ENCODE measurements at regions not wholly inside any gene's neighbourhood (a gene's known extent, or its start where the extent isn't known, plus 50 kb on each side); places are given as distances from the start of the nearest gene placed in this dataset.

DNA sequence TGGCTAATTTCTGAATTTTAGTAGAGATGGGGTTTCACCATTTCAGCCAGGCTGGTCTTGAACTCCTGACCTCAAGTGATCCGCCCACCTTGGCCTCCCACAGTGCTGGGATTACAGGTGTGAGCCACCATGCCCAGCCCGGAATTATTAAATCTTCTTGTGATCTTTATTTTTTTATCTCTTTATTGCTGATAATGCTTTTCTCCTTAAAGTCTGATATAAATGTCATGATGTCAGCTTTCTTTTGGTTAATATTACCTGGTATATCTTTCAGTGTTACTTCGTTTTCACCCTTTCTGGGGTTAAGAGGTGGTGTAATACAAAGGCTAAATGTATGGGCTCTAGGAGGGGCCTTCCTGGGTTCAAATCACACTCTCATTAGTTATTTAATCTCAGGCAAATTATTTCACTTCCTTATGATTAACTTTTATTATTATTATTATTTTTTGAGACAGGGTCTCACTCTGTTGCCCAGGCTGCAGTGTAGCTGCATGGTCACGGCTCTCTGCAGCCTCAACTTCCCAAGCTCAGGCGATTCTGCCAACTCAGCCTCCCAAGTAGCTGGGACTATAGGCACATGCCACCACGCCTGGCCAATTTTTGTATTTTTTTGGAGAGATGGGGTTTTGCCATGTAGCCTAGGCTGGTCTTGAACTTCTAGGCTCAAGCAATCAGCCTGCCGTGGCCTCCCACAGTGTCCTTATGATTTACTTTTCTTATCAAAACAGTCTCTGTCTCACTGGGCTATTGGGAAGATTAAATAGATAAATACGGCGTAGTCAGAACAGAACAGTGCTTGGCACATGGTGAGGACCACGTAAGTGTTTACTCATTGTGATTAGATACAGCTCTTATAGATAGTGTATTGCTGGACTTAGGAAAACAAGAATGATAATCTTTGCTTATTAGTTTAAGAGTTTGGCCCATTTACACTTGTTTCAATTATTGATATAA lies 216.5 kb downstream of the URB2 start (continued):
- TF ChIP-seq ZNF513 (tag by site-specific recombination; IDR thresholded peaks at IDR 0.05) = no peak
- no peak for TF ChIP-seq ZSCAN30 (tag by site-specific recombination; IDR thresholded peaks at IDR 0.05)
- no peak for TF ChIP-seq ZBTB6 (tag by site-specific recombination; IDR thresholded peaks at IDR 0.05)
- no peak for TF ChIP-seq ZNF157 (tag by site-specific recombination; IDR thresholded peaks at IDR 0.05)
- no peak for TF ChIP-seq ZNF112 (tag by site-specific recombination; IDR thresholded peaks at IDR 0.05)
- TF ChIP-seq ZNF37A (tag by site-specific recombination; IDR thresholded peaks at IDR 0.05) = no peak
- peak; percentile 69 for TF ChIP-seq ZNF843 (tag by site-specific recombination; IDR thresholded peaks at IDR 0.05)
- no peak for TF ChIP-seq ZNF501 (tag by site-specific recombination; IDR thresholded peaks at IDR 0.05)
- no peak for TF ChIP-seq ZNF677 (tag by site-specific recombination; IDR thresholded peaks at IDR 0.05)
- no peak for TF ChIP-seq ZNF239 (tag by site-specific recombination; IDR thresholded peaks at IDR 0.05)
- 0 out of 2 replicates have a peak, but pooled peaks have one; percentile 20 for TF ChIP-seq ZNF335 (tag by site-specific recombination; conservative IDR thresholded peaks at IDR 0.05)
- TF ChIP-seq, protein P1, sequence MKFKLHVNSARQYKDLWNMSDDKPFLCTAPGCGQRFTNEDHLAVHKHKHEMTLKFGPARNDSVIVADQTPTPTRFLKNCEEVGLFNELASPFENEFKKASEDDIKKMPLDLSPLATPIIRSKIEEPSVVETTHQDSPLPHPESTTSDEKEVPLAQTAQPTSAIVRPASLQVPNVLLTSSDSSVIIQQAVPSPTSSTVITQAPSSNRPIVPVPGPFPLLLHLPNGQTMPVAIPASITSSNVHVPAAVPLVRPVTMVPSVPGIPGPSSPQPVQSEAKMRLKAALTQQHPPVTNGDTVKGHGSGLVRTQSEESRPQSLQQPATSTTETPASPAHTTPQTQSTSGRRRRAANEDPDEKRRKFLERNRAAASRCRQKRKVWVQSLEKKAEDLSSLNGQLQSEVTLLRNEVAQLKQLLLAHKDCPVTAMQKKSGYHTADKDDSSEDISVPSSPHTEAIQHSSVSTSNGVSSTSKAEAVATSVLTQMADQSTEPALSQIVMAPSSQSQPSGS (tag by site-specific recombination; IDR thresholded peaks at IDR 0.05; ENCODE audit: low read depth) = no peak
- TF ChIP-seq, protein P2, sequence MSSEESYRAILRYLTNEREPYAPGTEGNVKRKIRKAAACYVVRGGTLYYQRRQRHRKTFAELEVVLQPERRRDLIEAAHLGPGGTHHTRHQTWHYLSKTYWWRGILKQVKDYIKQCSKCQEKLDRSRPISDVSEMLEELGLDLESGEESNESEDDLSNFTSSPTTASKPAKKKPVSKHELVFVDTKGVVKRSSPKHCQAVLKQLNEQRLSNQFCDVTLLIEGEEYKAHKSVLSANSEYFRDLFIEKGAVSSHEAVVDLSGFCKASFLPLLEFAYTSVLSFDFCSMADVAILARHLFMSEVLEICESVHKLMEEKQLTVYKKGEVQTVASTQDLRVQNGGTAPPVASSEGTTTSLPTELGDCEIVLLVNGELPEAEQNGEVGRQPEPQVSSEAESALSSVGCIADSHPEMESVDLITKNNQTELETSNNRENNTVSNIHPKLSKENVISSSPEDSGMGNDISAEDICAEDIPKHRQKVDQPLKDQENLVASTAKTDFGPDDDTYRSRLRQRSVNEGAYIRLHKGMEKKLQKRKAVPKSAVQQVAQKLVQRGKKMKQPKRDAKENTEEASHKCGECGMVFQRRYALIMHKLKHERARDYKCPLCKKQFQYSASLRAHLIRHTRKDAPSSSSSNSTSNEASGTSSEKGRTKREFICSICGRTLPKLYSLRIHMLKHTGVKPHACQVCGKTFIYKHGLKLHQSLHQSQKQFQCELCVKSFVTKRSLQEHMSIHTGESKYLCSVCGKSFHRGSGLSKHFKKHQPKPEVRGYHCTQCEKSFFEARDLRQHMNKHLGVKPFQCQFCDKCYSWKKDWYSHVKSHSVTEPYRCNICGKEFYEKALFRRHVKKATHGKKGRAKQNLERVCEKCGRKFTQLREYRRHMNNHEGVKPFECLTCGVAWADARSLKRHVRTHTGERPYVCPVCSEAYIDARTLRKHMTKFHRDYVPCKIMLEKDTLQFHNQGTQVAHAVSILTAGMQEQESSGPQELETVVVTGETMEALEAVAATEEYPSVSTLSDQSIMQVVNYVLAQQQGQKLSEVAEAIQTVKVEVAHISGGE (tag by site-specific recombination; conservative IDR thresholded peaks at IDR 0.05; ENCODE audit: low read depth) = no peak
- TF ChIP-seq GLI2 (tag by site-specific recombination; IDR thresholded peaks at IDR 0.05; ENCODE audit: borderline replicate concordance, low read depth) = 0 out of 2 replicates have a peak, but pooled peaks have one; percentile 17
- no peak for TF ChIP-seq ZNF510 (tag by site-specific recombination; IDR thresholded peaks at IDR 0.05; ENCODE audit: insufficient replicate concordance)
- TF ChIP-seq ZIC2 (tag by site-specific recombination; IDR thresholded peaks at IDR 0.05) = peak; percentile 39; the same call in 1 of the 2 replicates

DNA sequence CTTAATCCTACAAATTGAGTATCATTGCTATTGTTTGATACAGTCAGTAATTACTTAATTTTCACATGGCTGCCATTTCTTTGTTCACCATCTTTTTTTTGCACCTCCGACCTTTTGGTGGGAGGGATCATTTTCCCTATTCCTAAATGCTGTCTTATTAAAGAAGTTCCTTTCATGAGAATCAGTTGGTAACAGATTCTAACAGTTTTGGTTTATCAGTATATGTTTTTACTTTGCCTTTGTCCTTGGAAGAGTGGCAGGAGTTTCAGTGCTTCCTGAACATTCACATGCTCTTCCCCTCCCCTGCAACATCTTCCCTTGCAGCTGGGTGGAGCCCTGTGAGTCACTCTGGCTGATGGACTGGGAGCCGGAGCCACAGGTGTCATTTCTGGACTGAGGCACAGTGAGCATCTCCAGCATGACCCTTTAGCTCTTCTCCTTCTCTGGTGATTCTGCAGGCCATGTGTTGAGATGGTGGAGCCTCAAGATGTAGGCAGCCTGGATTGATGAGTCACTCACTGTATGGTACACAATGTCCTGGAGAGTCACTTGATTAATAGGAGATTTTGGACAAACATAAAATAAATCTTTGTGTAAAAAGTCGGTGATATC lies 217.7 kb downstream of the URB2 start:
- H3K4me3 ChIP-seq (ENCODE audit: low read depth, low read length) = no peak overlapping the region
- ChIA-PET CTCF (interaction anchor here (0.5 to 1.4 kb wide), 13 partner anchors 9 to 1343 kb away, joined by 3 to 9 read pairs (median 3); no protein-coding TSS in a partner anchor), POLR2A (no interaction called here)
- no peak overlapping the region for H3K27ac ChIP-seq (ENCODE audit: extremely low read depth, low read depth, low read length)
- no peaks in the 10 kb centered on the region for H3K36me3 ChIP-seq (ENCODE audit: control insufficient read depth in 2 of 2, insufficient read depth in 1 of 2, low read length in 2 of 2)
- H3K4me1 ChIP-seq (ENCODE audit: control insufficient read depth, insufficient read depth, low read length) = peaks cover 11% of the 10 kb centered on the region
- no peaks in the 10 kb centered on the region for H3K9me3 ChIP-seq (ENCODE audit: control insufficient read depth, insufficient read depth, low read depth, low read length)
- no peak for TF ChIP-seq ZNF335 (tag by site-specific recombination; conservative IDR thresholded peaks at IDR 0.05)
- no peak for TF ChIP-seq ZNF777 (tag by site-specific recombination; IDR thresholded peaks at IDR 0.05; ENCODE audit: borderline replicate concordance)
- no peak for TF ChIP-seq OVOL3 (tag by site-specific recombination; IDR thresholded peaks at IDR 0.05)
- TF ChIP-seq PRDM1 (tag by site-specific recombination; IDR thresholded peaks at IDR 0.05) = 0 out of 2 replicates have a peak, but pooled peaks have one; percentile 32
- TF ChIP-seq, protein P3, sequence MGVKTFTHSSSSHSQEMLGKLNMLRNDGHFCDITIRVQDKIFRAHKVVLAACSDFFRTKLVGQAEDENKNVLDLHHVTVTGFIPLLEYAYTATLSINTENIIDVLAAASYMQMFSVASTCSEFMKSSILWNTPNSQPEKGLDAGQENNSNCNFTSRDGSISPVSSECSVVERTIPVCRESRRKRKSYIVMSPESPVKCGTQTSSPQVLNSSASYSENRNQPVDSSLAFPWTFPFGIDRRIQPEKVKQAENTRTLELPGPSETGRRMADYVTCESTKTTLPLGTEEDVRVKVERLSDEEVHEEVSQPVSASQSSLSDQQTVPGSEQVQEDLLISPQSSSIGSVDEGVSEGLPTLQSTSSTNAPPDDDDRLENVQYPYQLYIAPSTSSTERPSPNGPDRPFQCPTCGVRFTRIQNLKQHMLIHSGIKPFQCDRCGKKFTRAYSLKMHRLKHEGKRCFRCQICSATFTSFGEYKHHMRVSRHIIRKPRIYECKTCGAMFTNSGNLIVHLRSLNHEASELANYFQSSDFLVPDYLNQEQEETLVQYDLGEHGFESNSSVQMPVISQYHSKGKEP (tag by site-specific recombination; IDR thresholded peaks at IDR 0.05) = no peak
- TF ChIP-seq GLI2 (tag by site-specific recombination; IDR thresholded peaks at IDR 0.05; ENCODE audit: borderline replicate concordance, low read depth) = no peak
- TF ChIP-seq ZNF266 (tag by site-specific recombination; IDR thresholded peaks at IDR 0.05; ENCODE audit: low read depth) = no peak
- TF ChIP-seq ZNF561 (tag by site-specific recombination; IDR thresholded peaks at IDR 0.05; ENCODE audit: borderline replicate concordance) = no peak
- TF ChIP-seq ZNF248 (tag by site-specific recombination; IDR thresholded peaks at IDR 0.05) = no peak
- 0 out of 2 replicates have a peak, but pooled peaks have one; percentile 40 for TF ChIP-seq YY2 (tag by site-specific recombination; IDR thresholded peaks at IDR 0.05)
- TF ChIP-seq ZBTB48 (tag by site-specific recombination; IDR thresholded peaks at IDR 0.05) = no peak
- TF ChIP-seq ZNF146 (tag by site-specific recombination; IDR thresholded peaks at IDR 0.05) = no peak

Data from HEK293 (cell line).